Esophagus muscularis mucosa (tissue), 4 donors: ENCODE measurements at regions not wholly inside any gene's neighbourhood (a gene's known extent, or its start where the extent isn't known, plus 50 kb on each side); places are given as distances from the start of the nearest gene placed in this dataset.
A peak's percentile ranks its signal among the peaks of the same experiment; 100 is the strongest.

Experiments
- DNase-seq: peaks from one replicate; pipeline ENCODE4 v3.0.0-alpha.2; 2017; ENCODE audit errors: extremely low spot score
- H3K27ac ChIP-seq, 4 donors: fragments of 200-600 bp; sonication (generic); replicated peaks in 1 of 4; 1 replicate in 3 of 4; 2 replicates in 1 of 4; pipeline ENCODE4 v1.5.1; 2016 to 2019; ENCODE audit warnings: mild to moderate bottlenecking in 1 of 4
- H3K27me3 ChIP-seq, 4 donors: fragments of 200-600 bp; sonication (generic); one replicate each; pipeline versions ENCODE4 v1.5.1 to v1.6.0; 2016 to 2019
- H3K36me3 ChIP-seq, 4 donors: fragments of 200-600 bp; sonication (generic); one replicate each; pipeline ENCODE4 v1.5.1; 2016 to 2019
- H3K4me1 ChIP-seq, 4 donors: fragments of 200-600 bp; sonication (generic); one replicate each; pipeline ENCODE4 v1.5.1; 2016 to 2019
- H3K4me3 ChIP-seq, 4 donors: fragments of 200-600 bp; sonication (generic); 1 replicate in 2 of 4; 2 replicates in 2 of 4; pipeline ENCODE4 v1.5.1; 2016 to 2019; ENCODE audit warnings: mild to moderate bottlenecking in 4 of 4, moderate library complexity in 1 of 4
- H3K9me3 ChIP-seq, 4 donors: fragments of 200-600 bp; sonication (generic); 1 replicate in 3 of 4; 2 replicates in 1 of 4; pipeline ENCODE4 v1.5.1; 2016 to 2019
- EP300 ChIP-seq: sonication (generic); formaldehyde crosslinking; IDR thresholded peaks from one replicate; pipeline ENCODE4 v1.6.1; 2017; ENCODE audit warnings: antibody characterized with exemption
- POLR2A ChIP-seq: fragments of 450-650 bp; IDR thresholded peaks from one replicate; pipeline ENCODE4 v1.6.1; 2017; ENCODE audit warnings: antibody characterized with exemption, moderate library complexity, mild to moderate bottlenecking, low read depth
- POLR2AphosphoS5 ChIP-seq, 2 donors: sonication (generic); formaldehyde crosslinking; IDR thresholded peaks; one replicate each; pipeline ENCODE4 v1.6.1; 2017; ENCODE audit warnings: antibody characterized with exemption in 2 of 2
- WGBS: methylation state at CpG from one replicate; pipeline ENCODE4 v1.1.5; 2018; 5-methylcytosine and 5-hydroxymethylcytosine counted together
- intact Hi-C: fragments of 100-400 bp; cut with DNase I; formaldehyde crosslinking; loops from one replicate; pipeline ENCODE4 v1.15.1; 2023
- TF ChIP-seq, protein P1 (sequence below), 3 experiments: fragments of 200-600 bp in 2 of 3; fragments of 450-650 bp in 1 of 3; sonication (generic) in 2 of 3; IDR thresholded peaks; one replicate each; pipeline ENCODE4 v1.5.1; 2017 to 2019; ENCODE audit warnings: antibody characterized with exemption in 3 of 3, mild to moderate bottlenecking in 2 of 3, moderate library complexity in 1 of 3

DNA sequence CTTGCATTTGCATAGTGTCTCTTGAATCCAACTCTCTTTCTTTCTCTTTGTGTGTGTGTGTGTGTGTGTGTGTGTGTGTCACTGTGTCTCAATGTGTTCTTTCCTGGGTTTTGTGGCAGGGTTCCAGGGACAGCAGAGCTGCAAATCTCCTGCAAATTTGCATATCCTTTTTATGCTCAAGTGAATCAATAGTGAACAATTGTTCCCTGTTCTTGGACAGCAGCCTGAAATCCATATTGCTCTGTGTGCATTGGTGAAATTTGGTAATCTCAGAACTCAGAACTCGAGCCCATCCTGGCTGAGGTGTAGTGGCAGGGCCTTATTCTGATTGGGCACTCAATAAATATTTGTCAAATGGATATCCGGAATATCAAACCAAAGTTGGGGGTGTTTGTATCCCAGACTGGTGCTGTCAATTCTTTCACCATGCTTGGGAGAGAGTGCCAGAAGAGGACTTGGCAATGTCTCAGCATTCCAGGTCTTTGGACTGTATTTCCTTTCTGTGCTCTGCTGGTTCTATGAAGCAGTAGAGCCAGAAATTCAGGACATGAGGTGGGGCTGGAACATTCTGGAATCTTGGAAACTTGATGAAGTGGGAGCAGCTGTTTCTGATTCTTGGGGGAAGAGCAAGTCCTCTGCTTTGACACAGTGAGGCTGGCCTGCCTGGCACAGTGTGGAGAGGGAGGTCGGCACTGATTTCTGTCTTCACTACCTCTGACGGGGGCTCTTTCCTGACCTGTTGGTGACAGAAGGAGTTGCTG, 380.6 kb upstream of the C2CD4B start:
- TF ChIP-seq, protein P1, sequence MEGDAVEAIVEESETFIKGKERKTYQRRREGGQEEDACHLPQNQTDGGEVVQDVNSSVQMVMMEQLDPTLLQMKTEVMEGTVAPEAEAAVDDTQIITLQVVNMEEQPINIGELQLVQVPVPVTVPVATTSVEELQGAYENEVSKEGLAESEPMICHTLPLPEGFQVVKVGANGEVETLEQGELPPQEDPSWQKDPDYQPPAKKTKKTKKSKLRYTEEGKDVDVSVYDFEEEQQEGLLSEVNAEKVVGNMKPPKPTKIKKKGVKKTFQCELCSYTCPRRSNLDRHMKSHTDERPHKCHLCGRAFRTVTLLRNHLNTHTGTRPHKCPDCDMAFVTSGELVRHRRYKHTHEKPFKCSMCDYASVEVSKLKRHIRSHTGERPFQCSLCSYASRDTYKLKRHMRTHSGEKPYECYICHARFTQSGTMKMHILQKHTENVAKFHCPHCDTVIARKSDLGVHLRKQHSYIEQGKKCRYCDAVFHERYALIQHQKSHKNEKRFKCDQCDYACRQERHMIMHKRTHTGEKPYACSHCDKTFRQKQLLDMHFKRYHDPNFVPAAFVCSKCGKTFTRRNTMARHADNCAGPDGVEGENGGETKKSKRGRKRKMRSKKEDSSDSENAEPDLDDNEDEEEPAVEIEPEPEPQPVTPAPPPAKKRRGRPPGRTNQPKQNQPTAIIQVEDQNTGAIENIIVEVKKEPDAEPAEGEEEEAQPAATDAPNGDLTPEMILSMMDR (IDR thresholded peaks at IDR 0.05): no peak
- TF ChIP-seq POLR2AphosphoS5 (IDR thresholded peaks at IDR 0.05): peak; percentile 35 to 44
- DNase-seq: no peak
- intact Hi-C loops: no loop called here
- H3K4me3 ChIP-seq: no peak overlapping the region
- peak overlapping the region; percentile 31 to 65 (median 46) for H3K27ac ChIP-seq
- H3K4me1 ChIP-seq: peaks cover 33 to 35% (median 34%) of the 10 kb centered on the region in 4 donors
- no peaks in the 10 kb centered on the region for H3K9me3 ChIP-seq
- 57% methylated on average over 4 of the region's 4 CpGs for WGBS
- no peaks in the 10 kb centered on the region for H3K27me3 ChIP-seq
- H3K36me3 ChIP-seq: no peaks in the 10 kb centered on the region

DNA sequence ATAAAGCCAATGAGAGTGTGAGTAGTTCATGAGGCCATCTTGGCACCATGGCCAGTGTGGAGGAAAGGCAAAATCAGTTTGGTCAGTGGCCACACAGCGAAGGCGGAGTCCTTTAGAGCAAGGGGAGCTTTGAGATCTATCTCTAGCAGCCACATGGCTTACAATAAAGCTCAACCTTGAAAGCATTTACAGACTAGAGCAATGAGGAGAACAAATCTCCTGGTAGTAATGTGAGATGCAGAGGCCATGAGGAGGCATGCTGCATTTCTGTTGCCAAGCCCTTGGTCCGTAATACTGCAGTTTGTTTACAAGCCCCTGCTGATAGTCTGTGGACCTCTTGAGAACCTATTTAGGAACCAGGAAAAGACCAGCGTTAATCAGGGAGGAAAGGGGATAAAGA, 381.5 kb upstream of the C2CD4B start:
- 82% methylated on average over 4 of the region's 4 CpGs for WGBS
- no peak overlapping the region for H3K4me3 ChIP-seq
- no peaks in the 10 kb centered on the region for H3K36me3 ChIP-seq
- H3K27me3 ChIP-seq: no peaks in the 10 kb centered on the region
- H3K4me1 ChIP-seq: peaks cover 33 to 35% (median 34%) of the 10 kb centered on the region in 4 donors
- H3K27ac ChIP-seq: peak overlapping the region; percentile 31 to 65 (median 46)
- no peaks in the 10 kb centered on the region for H3K9me3 ChIP-seq
- TF ChIP-seq, protein P1 (IDR thresholded peaks at IDR 0.05): no peak
- TF ChIP-seq POLR2A: no peak
- TF ChIP-seq EP300: no peak
- intact Hi-C loops: no loop called here
- no peak for DNase-seq

DNA sequence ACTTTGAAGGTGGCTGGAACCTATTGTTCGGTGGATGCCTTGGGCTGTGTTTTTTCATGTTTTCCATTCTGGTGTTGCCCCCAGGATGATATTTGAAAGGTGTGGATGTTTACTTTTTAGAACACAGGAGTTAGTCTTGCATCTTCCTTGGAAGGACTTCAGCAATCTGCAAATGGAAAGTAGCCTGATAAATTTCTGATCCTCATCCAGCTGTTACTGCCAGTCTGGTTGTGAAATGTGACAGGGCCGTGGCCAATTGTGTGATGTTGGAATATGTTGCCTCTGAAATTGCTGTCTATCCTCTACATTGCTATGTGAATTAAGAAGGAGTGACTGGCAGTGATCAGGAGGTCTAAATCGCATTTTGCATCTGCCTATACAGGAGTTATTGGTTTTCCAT, 382.5 kb upstream of the C2CD4B start:
- no peak for DNase-seq
- Histone ChIP-seq H3K27me3 (no peaks in the 10 kb centered on the region), H3K4me1 (peaks cover 33 to 35% (median 34%) of the 10 kb centered on the region in 4 donors), H3K9me3 (no peaks in the 10 kb centered on the region), H3K27ac (no peak overlapping the region), H3K4me3 (no peak overlapping the region), H3K36me3 (no peaks in the 10 kb centered on the region)
- TF ChIP-seq POLR2AphosphoS5 (IDR thresholded peaks at IDR 0.05) (peak in 1 of 2 donors; percentile 11), POLR2A (no peak), EP300 (no peak)
- TF ChIP-seq, protein P1 (IDR thresholded peaks at IDR 0.05): no peak
- WGBS: 84% methylated on average over 3 of the region's 3 CpGs
- intact Hi-C loops: no loop called here

DNA sequence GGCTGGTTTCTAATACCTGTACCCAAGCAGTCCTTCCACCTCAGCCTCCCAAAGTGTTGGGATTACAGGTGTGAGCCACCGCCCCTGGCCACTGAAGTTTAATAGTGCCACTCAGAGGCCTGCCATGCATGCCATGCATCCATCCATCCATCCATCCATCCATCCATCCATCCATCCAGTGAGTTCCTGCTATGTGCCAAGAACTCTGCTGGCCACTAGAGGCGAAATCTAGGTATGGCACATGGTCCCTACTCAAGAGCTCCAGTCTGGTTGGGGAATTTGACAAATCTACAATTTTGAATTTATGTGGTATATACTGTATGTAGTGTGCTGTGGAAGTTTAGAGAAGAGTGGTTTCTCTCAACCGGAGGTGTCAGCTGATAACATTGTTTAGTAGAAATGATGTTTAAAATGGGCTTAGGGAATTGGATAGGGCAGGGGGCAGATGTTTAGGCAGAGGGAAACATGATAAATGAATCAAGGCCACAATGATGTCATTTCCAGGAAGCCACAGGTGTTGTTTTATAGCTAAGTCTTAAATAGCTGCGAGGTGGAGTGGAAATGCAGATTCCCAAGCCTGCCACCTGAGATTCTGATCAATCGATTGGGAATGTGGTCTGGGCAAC, 384.4 kb upstream of the C2CD4B start:
- Histone ChIP-seq H3K27ac (no peak overlapping the region), H3K27me3 (no peaks in the 10 kb centered on the region), H3K4me1 (peaks cover 33 to 35% (median 34%) of the 10 kb centered on the region in 4 donors), H3K9me3 (no peaks in the 10 kb centered on the region), H3K36me3 (no peaks in the 10 kb centered on the region), H3K4me3 (no peak overlapping the region)
- WGBS: 78% methylated on average over 5 of the region's 5 CpGs
- intact Hi-C loops: no loop called here
- no peak for TF ChIP-seq EP300
- TF ChIP-seq, protein P1 (IDR thresholded peaks at IDR 0.05): peak in 2 of 3 experiments; percentile 11 to 41
- no peak for DNase-seq
